ENCODE measurements at regions not wholly inside any gene's neighbourhood (a gene's known extent, or its start where the extent isn't known, plus 50 kb on each side); places are given as distances from the start of the nearest gene placed in this dataset.
"Not testable (repeated sequence)": the region's sequence is repeated elsewhere in the genome, so short reads cannot be mapped to it uniquely, and the experiment has no call there.

- TF ChIP-seq CTCF (IDR thresholded peaks at IDR 0.05); NPAS2 (CRISPR knock-in tag; IDR thresholded peaks at IDR 0.05; ENCODE audit: borderline replicate concordance); NFE2L2 (conservative IDR thresholded peaks at IDR 0.05; ENCODE audit: low read length); JUNB (IDR thresholded peaks at IDR 0.05); EHMT2 (IDR thresholded peaks at IDR 0.05; ENCODE audit: low read depth): not testable (repeated sequence)
Observed at GRCh38 chr1:146731981-146732680, 206.0 kb upstream of the NBPF12 start.

Data from A549 (cell line).